GM19023 (cell line): ENCODE measurements at regions not wholly inside any gene's neighbourhood (a gene's known extent, or its start where the extent isn't known, plus 50 kb on each side); places are given as distances from the start of the nearest gene placed in this dataset.
"Not testable (repeated sequence)": the region's sequence is repeated elsewhere in the genome, so short reads cannot be mapped to it uniquely, and the experiment has no call there.

Source experiments
- ATAC-seq: cut with Tn5 transposase; IDR thresholded peaks from one replicate; pipeline ENCODE4 v1.9.1; 2021; ENCODE audit warnings: mild to moderate bottlenecking, moderate library complexity; ENCODE audit not compliant: unreplicated experiment

GRCh38 chr13:62142048-62142447 lies 726.4 kb upstream of the PCDH20 start:
- no peak for ATAC-seq

- ATAC-seq, result no peak
Measured at GRCh38 chr13:62139597-62139996, 723.9 kb upstream of the PCDH20 start.

GRCh38 chr13:62137629-62138405 lies 722.2 kb upstream of the PCDH20 start:
- ATAC-seq, result no peak

GRCh38 chr13:62131604-62132003 lies 716.0 kb upstream of the PCDH20 start:
- ATAC-seq, result no peak

GRCh38 chr13:62130062-62130970 lies 714.7 kb upstream of the PCDH20 start:
- no peak for ATAC-seq

GRCh38 chr13:62129000-62129551 lies 713.4 kb upstream of the PCDH20 start:
- ATAC-seq, result no peak

- no peak for ATAC-seq
Measured at GRCh38 chr13:62126400-62126799, 710.8 kb upstream of the PCDH20 start.

GRCh38 chr13:62125451-62125850 lies 709.8 kb upstream of the PCDH20 start:
- ATAC-seq, result no peak

GRCh38 chr13:62123409-62123808 lies 707.8 kb upstream of the PCDH20 start:
- no peak for ATAC-seq

GRCh38 chr13:62122434-62122833 lies 706.8 kb upstream of the PCDH20 start:
- ATAC-seq, result no peak

- ATAC-seq, result no peak
Measured at GRCh38 chr13:62119739-62120700, 704.4 kb upstream of the PCDH20 start.

- ATAC-seq, result no peak
Measured at GRCh38 chr13:62115831-62116230, 700.2 kb upstream of the PCDH20 start.

- no peak for ATAC-seq
Measured at GRCh38 chr13:62113179-62113578, 697.5 kb upstream of the PCDH20 start.

GRCh38 chr13:62110079-62110478 lies 694.4 kb upstream of the PCDH20 start:
- ATAC-seq, result no peak

GRCh38 chr13:62104136-62104535 lies 688.5 kb upstream of the PCDH20 start:
- not testable (repeated sequence) for ATAC-seq

GRCh38 chr13:62096652-62097051 lies 681.0 kb upstream of the PCDH20 start:
- no peak for ATAC-seq

GRCh38 chr13:62094932-62095331 lies 679.3 kb upstream of the PCDH20 start:
- no peak for ATAC-seq

GRCh38 chr13:62093984-62094780 lies 678.5 kb upstream of the PCDH20 start:
- no peak for ATAC-seq

GRCh38 chr13:62092949-62093348 lies 677.3 kb upstream of the PCDH20 start:
- ATAC-seq, result no peak

- ATAC-seq, result no peak
Measured at GRCh38 chr13:62092536-62092935, 676.9 kb upstream of the PCDH20 start.
